ENCODE measurements at regions not wholly inside any gene's neighbourhood (a gene's known extent, or its start where the extent isn't known, plus 50 kb on each side); places are given as distances from the start of the nearest gene placed in this dataset.

DNA sequence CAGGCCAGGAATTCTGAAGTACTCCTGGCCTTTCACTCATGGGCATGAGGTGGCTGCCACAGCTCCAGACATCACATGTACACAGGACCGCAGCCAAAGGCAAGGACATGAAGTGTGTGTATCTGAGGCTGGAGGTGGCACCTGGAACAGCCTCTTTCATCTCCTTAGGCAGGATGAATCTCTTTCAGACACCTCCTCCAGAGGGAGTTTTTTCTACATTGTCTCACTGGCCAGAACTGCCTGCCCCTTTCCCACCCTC is 142.8 kb downstream of the BARX1 start:
- no peak overlapping the region for H3K4me3 ChIP-seq (replicated peaks in 1 of 3; ENCODE audit: insufficient read depth in 1 of 3, low read depth in 2 of 3, low read length in 3 of 3)
- H3K27me3 ChIP-seq (ENCODE audit: control insufficient read depth in 1 of 2, insufficient read depth in 2 of 2, low read length in 2 of 2), result peaks cover 0 to 40% of the 10 kb centered on the region in 2 experiments; a peak in 2 of 5 replicates
- ChIA-PET CTCF (ENCODE audit: low intra/inter-chr PET ratio, low total read pairs) (no interaction called here), POLR2A (no interaction called here)
- in situ Hi-C loops (cut with HindIII; ENCODE audit: extremely low pct_ligation_motif_present, low pct_unique_long_range_greater_than_20kb), result no loop called here
- no peak overlapping the region for H3K27ac ChIP-seq (ENCODE audit: extremely low read length, insufficient read depth, low read length)
- WGBS (ENCODE audit: low lambda C conversion rate), result 33% methylated on average over 1 of the region's 1 CpG
- no peaks in the 10 kb centered on the region for H4K20me1 ChIP-seq (ENCODE audit: insufficient read depth, low read length)
- intact Hi-C loops (cut with micrococcal nuclease; ENCODE audit: unreplicated experiment), result no loop called here
- H3K4me1 ChIP-seq (ENCODE audit: insufficient read depth, low read length), result no peaks in the 10 kb centered on the region
- H2AFZ ChIP-seq (ENCODE audit: low read length), result no peak overlapping the region
- H3K79me2 ChIP-seq (ENCODE audit: insufficient read depth, low read length), result no peaks in the 10 kb centered on the region
- H3K9me3 ChIP-seq (ENCODE audit: low read length), result no peaks in the 10 kb centered on the region
- TF ChIP-seq RELA (CRISPR knock-in tag; IDR thresholded peaks at IDR 0.05), result no peak
- no peak for TF ChIP-seq ZSCAN22 (CRISPR knock-in tag; IDR thresholded peaks at IDR 0.05)
- TF ChIP-seq NCOA5 (CRISPR knock-in tag; IDR thresholded peaks at IDR 0.05), result no peak
- TF ChIP-seq SOX6 (IDR thresholded peaks at IDR 0.05), result no peak
- TF ChIP-seq SOX6 (CRISPR knock-in tag; IDR thresholded peaks at IDR 0.05), result no peak
- no peak for TF ChIP-seq ADNP (CRISPR knock-in tag; IDR thresholded peaks at IDR 0.05)
- no peak for TF ChIP-seq NCOA2 (CRISPR knock-in tag; IDR thresholded peaks at IDR 0.05)
- TF ChIP-seq ZNF720 (CRISPR knock-in tag; IDR thresholded peaks at IDR 0.05), result no peak
- TF ChIP-seq GATAD2A (CRISPR knock-in tag; IDR thresholded peaks at IDR 0.05), result no peak
- no peak for TF ChIP-seq ZNF282 (IDR thresholded peaks at IDR 0.05; ENCODE audit: partially characterized antibody)
- TF ChIP-seq ZNF10 (CRISPR knock-in tag; IDR thresholded peaks at IDR 0.05; ENCODE audit: borderline replicate concordance, low read depth), result no peak
- TF ChIP-seq JDP2 (CRISPR knock-in tag; IDR thresholded peaks at IDR 0.05; ENCODE audit: borderline replicate concordance), result no peak
- no peak for TF ChIP-seq ZNF891 (CRISPR knock-in tag; IDR thresholded peaks at IDR 0.05)
- no peak for TF ChIP-seq ZSCAN31 (CRISPR knock-in tag; IDR thresholded peaks at IDR 0.05; ENCODE audit: low read depth)
- no peak for TF ChIP-seq HHEX (CRISPR knock-in tag; IDR thresholded peaks at IDR 0.05)
- no peak for TF ChIP-seq CBX1 (IDR thresholded peaks at IDR 0.05; ENCODE audit: low read depth)
- TF ChIP-seq, protein P1, sequence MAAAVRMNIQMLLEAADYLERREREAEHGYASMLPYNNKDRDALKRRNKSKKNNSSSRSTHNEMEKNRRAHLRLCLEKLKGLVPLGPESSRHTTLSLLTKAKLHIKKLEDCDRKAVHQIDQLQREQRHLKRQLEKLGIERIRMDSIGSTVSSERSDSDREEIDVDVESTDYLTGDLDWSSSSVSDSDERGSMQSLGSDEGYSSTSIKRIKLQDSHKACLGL (CRISPR knock-in tag; IDR thresholded peaks at IDR 0.05), result no peak
- no peak for TF ChIP-seq HOXA7 (CRISPR knock-in tag; IDR thresholded peaks at IDR 0.05)
- TF ChIP-seq HNRNPL (IDR thresholded peaks at IDR 0.05; ENCODE audit: low read depth, low read length), result no peak
- no peaks in the 10 kb centered on the region for H3K36me3 ChIP-seq (replicated peaks in 1 of 2; ENCODE audit: control insufficient read depth in 1 of 2, insufficient read depth in 2 of 2, low read length in 2 of 2)
- ATAC-seq (no peak), DNase-seq (ENCODE audit: low spot score) (no peak), FAIRE-seq (no peak)
- H3K9ac ChIP-seq (ENCODE audit: insufficient read depth, low read depth, low read length), result no peak overlapping the region
- H3K4me2 ChIP-seq (ENCODE audit: low read depth, low read length), result no peak overlapping the region
- BruUV-seq (replicated peaks), result no TSS peak

All from HepG2 (cell line).